ENCODE measurements at regions not wholly inside any gene's neighbourhood (a gene's known extent, or its start where the extent isn't known, plus 50 kb on each side); places are given as distances from the start of the nearest gene placed in this dataset.

GRCh38 chr10:83144461-83144860 is 994.8 kb upstream of the GHITM start:
- TF ChIP-seq CTCF (IDR thresholded peaks at IDR 0.05) (no peak), RAD21 (conservative IDR thresholded peaks at IDR 0.05 in 1 of 2, IDR thresholded peaks at IDR 0.05 in 1 of 2) (no peak), NFE2L2 (conservative IDR thresholded peaks at IDR 0.05; ENCODE audit: low read length) (no peak), USF2 (IDR thresholded peaks at IDR 0.05) (no peak), MAFK (IDR thresholded peaks at IDR 0.05; ENCODE audit: partially characterized antibody) (no peak), POLR2A (IDR thresholded peaks at IDR 0.05; ENCODE audit: low read length) (no peak), EP300 (IDR thresholded peaks at IDR 0.05) (no peak)
- TF ChIP-seq, protein P1, sequence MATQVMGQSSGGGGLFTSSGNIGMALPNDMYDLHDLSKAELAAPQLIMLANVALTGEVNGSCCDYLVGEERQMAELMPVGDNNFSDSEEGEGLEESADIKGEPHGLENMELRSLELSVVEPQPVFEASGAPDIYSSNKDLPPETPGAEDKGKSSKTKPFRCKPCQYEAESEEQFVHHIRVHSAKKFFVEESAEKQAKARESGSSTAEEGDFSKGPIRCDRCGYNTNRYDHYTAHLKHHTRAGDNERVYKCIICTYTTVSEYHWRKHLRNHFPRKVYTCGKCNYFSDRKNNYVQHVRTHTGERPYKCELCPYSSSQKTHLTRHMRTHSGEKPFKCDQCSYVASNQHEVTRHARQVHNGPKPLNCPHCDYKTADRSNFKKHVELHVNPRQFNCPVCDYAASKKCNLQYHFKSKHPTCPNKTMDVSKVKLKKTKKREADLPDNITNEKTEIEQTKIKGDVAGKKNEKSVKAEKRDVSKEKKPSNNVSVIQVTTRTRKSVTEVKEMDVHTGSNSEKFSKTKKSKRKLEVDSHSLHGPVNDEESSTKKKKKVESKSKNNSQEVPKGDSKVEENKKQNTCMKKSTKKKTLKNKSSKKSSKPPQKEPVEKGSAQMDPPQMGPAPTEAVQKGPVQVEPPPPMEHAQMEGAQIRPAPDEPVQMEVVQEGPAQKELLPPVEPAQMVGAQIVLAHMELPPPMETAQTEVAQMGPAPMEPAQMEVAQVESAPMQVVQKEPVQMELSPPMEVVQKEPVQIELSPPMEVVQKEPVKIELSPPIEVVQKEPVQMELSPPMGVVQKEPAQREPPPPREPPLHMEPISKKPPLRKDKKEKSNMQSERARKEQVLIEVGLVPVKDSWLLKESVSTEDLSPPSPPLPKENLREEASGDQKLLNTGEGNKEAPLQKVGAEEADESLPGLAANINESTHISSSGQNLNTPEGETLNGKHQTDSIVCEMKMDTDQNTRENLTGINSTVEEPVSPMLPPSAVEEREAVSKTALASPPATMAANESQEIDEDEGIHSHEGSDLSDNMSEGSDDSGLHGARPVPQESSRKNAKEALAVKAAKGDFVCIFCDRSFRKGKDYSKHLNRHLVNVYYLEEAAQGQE (IDR thresholded peaks at IDR 0.05) = no peak

Data from A549 (cell line).